SU-DHL-6 (cell line): ENCODE measurements at regions not wholly inside any gene's neighbourhood (a gene's known extent, or its start where the extent isn't known, plus 50 kb on each side); places are given as distances from the start of the nearest gene placed in this dataset.
"Not testable (repeated sequence)": the region's sequence is repeated elsewhere in the genome, so short reads cannot be mapped to it uniquely, and the experiment has no call there.

Source experiments
- CTCF ChIP-seq: fragments of 200-600 bp; sonication (generic); IDR thresholded peaks from one replicate; pipeline ENCODE4 v1.5.1; 2017; ENCODE audit warnings: antibody characterized with exemption, mild to moderate bottlenecking, low read length, moderate library complexity; ENCODE audit not compliant: insufficient read depth, poor library complexity, severe bottlenecking
- EZH2phosphoT487 ChIP-seq: fragments of 200-600 bp; sonication (generic), shearing (Covaris generic); conservative IDR thresholded peaks from 2 replicates; pipeline ENCODE4 v1.6.1; 2018; ENCODE audit warnings: mild to moderate bottlenecking, antibody characterized with exemption, low read length, moderate library complexity, mixed read lengths

- TF ChIP-seq CTCF, EZH2phosphoT487: not testable (repeated sequence)
Measured at GRCh38 chr2:90105142-90105541, 1413.7 kb downstream of the RPIA start.
